Suppressor macrophage treated with lipopolysaccharide for 4 hours (primary cell): ENCODE measurements at regions not wholly inside any gene's neighbourhood (a gene's known extent, or its start where the extent isn't known, plus 50 kb on each side); places are given as distances from the start of the nearest gene placed in this dataset.
"Not testable (repeated sequence)": the region's sequence is repeated elsewhere in the genome, so short reads cannot be mapped to it uniquely, and the experiment has no call there.

Source experiments
- DNase-seq: peaks from one replicate; pipeline ENCODE4 v3.0.0-alpha.2; 2020

- DNase-seq: no peak
Observed at GRCh38 chr10:31190488-31190887, 128.5 kb upstream of the ZEB1 start.

- DNase-seq: no peak
Observed at GRCh38 chr10:31192475-31192874, 126.5 kb upstream of the ZEB1 start.

- DNase-seq: no peak
Observed at GRCh38 chr10:31194986-31195385, 124.0 kb upstream of the ZEB1 start.

- no peak for DNase-seq
Observed at GRCh38 chr10:31197886-31198285, 121.1 kb upstream of the ZEB1 start.

- no peak for DNase-seq
Observed at GRCh38 chr10:31204090-31204489, 114.9 kb upstream of the ZEB1 start.

- DNase-seq: no peak
Observed at GRCh38 chr10:31207636-31208035, 111.4 kb upstream of the ZEB1 start.

- DNase-seq: no peak
Observed at GRCh38 chr10:31209478-31209877, 109.5 kb upstream of the ZEB1 start.

- no peak for DNase-seq
Observed at GRCh38 chr10:31210190-31210589, 108.8 kb upstream of the ZEB1 start.

GRCh38 chr10:31213959-31214358 is 105.1 kb upstream of the ZEB1 start:
- DNase-seq: no peak

GRCh38 chr10:31215052-31215451 is 104.0 kb upstream of the ZEB1 start:
- peak; percentile 56 for DNase-seq

GRCh38 chr10:31219306-31219705 is 99.7 kb upstream of the ZEB1 start:
- no peak for DNase-seq

- DNase-seq: not testable (repeated sequence)
Observed at GRCh38 chr10:31228780-31229179, 90.2 kb upstream of the ZEB1 start.

GRCh38 chr10:31239961-31240360 is 79.1 kb upstream of the ZEB1 start:
- no peak for DNase-seq

- DNase-seq: peak; percentile 20
Observed at GRCh38 chr10:31242902-31243301, 76.1 kb upstream of the ZEB1 start.

- not testable (repeated sequence) for DNase-seq
Observed at GRCh38 chr10:31251118-31251517, 67.9 kb upstream of the ZEB1 start.

- no peak for DNase-seq
Observed at GRCh38 chr10:31253237-31253636, 65.8 kb upstream of the ZEB1 start.

- DNase-seq: peak; percentile 2
Observed at GRCh38 chr10:31261511-31262311, 57.3 kb upstream of the ZEB1 start.

- DNase-seq: no peak
Observed at GRCh38 chr10:31262672-31263071, 56.3 kb upstream of the ZEB1 start.

- DNase-seq: no peak
Observed at GRCh38 chr10:31263903-31264302, 55.1 kb upstream of the ZEB1 start.

- no peak for DNase-seq
Observed at GRCh38 chr10:31268444-31269303, 50.3 kb upstream of the ZEB1 start.
